ENCODE measurements at regions not wholly inside any gene's neighbourhood (a gene's known extent, or its start where the extent isn't known, plus 50 kb on each side); places are given as distances from the start of the nearest gene placed in this dataset.

- H3K27me3 Mint-ChIP-seq (ENCODE audit: low read depth) = no peaks in the 10 kb centered on the region
- H3K4me3 Mint-ChIP-seq = no peak overlapping the region
- H3K27ac Mint-ChIP-seq (ENCODE audit: unreplicated experiment) = no peak overlapping the region
- TF ChIP-seq CTCF (conservative IDR thresholded peaks at IDR 0.05) = no peak
- H3K4me1 Mint-ChIP-seq = peaks cover under 1% of the 10 kb centered on the region
- no peak for DNase-seq (ENCODE audit: low read depth, low spot score)
- H3K9me3 Mint-ChIP-seq = peaks cover 3% of the 10 kb centered on the region
- H3K36me3 Mint-ChIP-seq (ENCODE audit: low read depth) = no peaks in the 10 kb centered on the region
These were observed 90.9 kb upstream of the PTHLH start for GRCh38 chr12:28063355-28063880.

GRCh38 chr12:28065374-28065773, 92.8 kb upstream of the PTHLH start:
- H3K4me3 Mint-ChIP-seq = no peak overlapping the region
- peaks cover 3% of the 10 kb centered on the region for H3K9me3 Mint-ChIP-seq
- no peak for TF ChIP-seq CTCF (conservative IDR thresholded peaks at IDR 0.05)
- no peaks in the 10 kb centered on the region for H3K27me3 Mint-ChIP-seq (ENCODE audit: low read depth)
- H3K27ac Mint-ChIP-seq (ENCODE audit: unreplicated experiment) = no peak overlapping the region
- H3K4me1 Mint-ChIP-seq = no peaks in the 10 kb centered on the region
- DNase-seq (ENCODE audit: low read depth, low spot score) = no peak
- H3K36me3 Mint-ChIP-seq (ENCODE audit: low read depth) = no peaks in the 10 kb centered on the region

- Mint-ChIP-seq H3K9me3 (peaks cover under 1% of the 10 kb centered on the region), H3K4me3 (no peak overlapping the region), H3K36me3 (ENCODE audit: low read depth) (no peaks in the 10 kb centered on the region), H3K4me1 (no peaks in the 10 kb centered on the region), H3K27me3 (ENCODE audit: low read depth) (no peaks in the 10 kb centered on the region), H3K27ac (ENCODE audit: unreplicated experiment) (no peak overlapping the region)
- no peak for TF ChIP-seq CTCF (conservative IDR thresholded peaks at IDR 0.05)
- no peak for DNase-seq (ENCODE audit: low read depth, low spot score)
These were observed 93.5 kb upstream of the PTHLH start for GRCh38 chr12:28065889-28066630.

- TF ChIP-seq CTCF (conservative IDR thresholded peaks at IDR 0.05) = no peak
- Mint-ChIP-seq H3K4me1 (no peaks in the 10 kb centered on the region), H3K27me3 (ENCODE audit: low read depth) (no peaks in the 10 kb centered on the region), H3K27ac (ENCODE audit: unreplicated experiment) (no peak overlapping the region), H3K9me3 (no peaks in the 10 kb centered on the region), H3K36me3 (ENCODE audit: low read depth) (no peaks in the 10 kb centered on the region), H3K4me3 (no peak overlapping the region)
- DNase-seq (ENCODE audit: low read depth, low spot score) = no peak
These were observed 94.3 kb upstream of the PTHLH start for GRCh38 chr12:28066879-28067278.

- no peak for TF ChIP-seq CTCF (conservative IDR thresholded peaks at IDR 0.05)
- Mint-ChIP-seq H3K4me3 (no peak overlapping the region), H3K4me1 (no peaks in the 10 kb centered on the region), H3K27ac (ENCODE audit: unreplicated experiment) (no peak overlapping the region), H3K36me3 (ENCODE audit: low read depth) (no peaks in the 10 kb centered on the region), H3K9me3 (peaks cover 5% of the 10 kb centered on the region), H3K27me3 (ENCODE audit: low read depth) (no peaks in the 10 kb centered on the region)
- no peak for DNase-seq (ENCODE audit: low read depth, low spot score)
These were observed 95.9 kb upstream of the PTHLH start for GRCh38 chr12:28068467-28068866.

Data from neural crest cell (in vitro differentiated cells).